Lung (tissue), 11 donors: ENCODE measurements at regions not wholly inside any gene's neighbourhood (a gene's known extent, or its start where the extent isn't known, plus 50 kb on each side); places are given as distances from the start of the nearest gene placed in this dataset.

ENCODE experiments used
- ATAC-seq: fragments of 200-7000 bp; cut with Tn5 transposase; one replicate; pipeline ENCODE4 v1.9.1; 2020; ENCODE audit warnings: moderate number of reproducible peaks; ENCODE audit not compliant: insufficient read depth, low FRiP score
- DNase-seq, 3 donors: peaks; one replicate each; pipeline ENCODE4 v3.0.0-alpha.2; 2013 to 2017
- H3K27ac ChIP-seq, 2 donors: one replicate each; pipeline ENCODE4 v1.5.1; 2013; ENCODE audit warnings: mild to moderate bottlenecking in 2 of 2, moderate library complexity in 2 of 2, control low read depth in 1 of 2, inconsistent platforms in 1 of 2, low read depth in 1 of 2, low read length in 1 of 2
- H3K27me3 ChIP-seq, 3 donors: one replicate each; pipeline ENCODE4 v1.5.1; 2013; ENCODE audit warnings: low read length in 2 of 3; ENCODE audit not compliant: control insufficient read depth in 3 of 3, insufficient read depth in 3 of 3
- H3K36me3 ChIP-seq, 4 donors: one replicate each; pipeline ENCODE4 v1.5.1; 2013; ENCODE audit warnings: low read length in 4 of 4, mild to moderate bottlenecking in 1 of 4, moderate library complexity in 1 of 4; ENCODE audit not compliant: control insufficient read depth in 4 of 4, insufficient read depth in 4 of 4
- H3K4me1 ChIP-seq, 5 donors: one replicate each; pipeline ENCODE4 v1.5.1; 2013; ENCODE audit warnings: low read length in 5 of 5, mild to moderate bottlenecking in 2 of 5, moderate library complexity in 1 of 5; ENCODE audit not compliant: control insufficient read depth in 5 of 5, insufficient read depth in 5 of 5
- H3K4me3 ChIP-seq: one replicate; pipeline ENCODE4 v1.5.1; 2013; ENCODE audit warnings: mild to moderate bottlenecking, control low read depth, moderate library complexity
- H3K9ac ChIP-seq, 2 donors: one replicate each; pipeline ENCODE4 v1.5.1; 2013; ENCODE audit warnings: low read length in 2 of 2, control low read depth in 1 of 2; ENCODE audit not compliant: insufficient read depth in 1 of 2
- H3K9me3 ChIP-seq, 4 donors: one replicate each; pipeline ENCODE4 v1.5.1; 2013; ENCODE audit warnings: low read length in 3 of 4, mild to moderate bottlenecking in 1 of 4, moderate library complexity in 1 of 4; ENCODE audit not compliant: control insufficient read depth in 4 of 4, insufficient read depth in 3 of 4
- CTCF ChIP-seq: IDR thresholded peaks from 2 replicates; pipeline ENCODE4 v1.5.1; 2012; ENCODE audit warnings: mild to moderate bottlenecking; ENCODE audit errors: control extremely low read depth, extremely low read depth
- WGBS, 2 donors: extraction: QIAGEN DNeasy Blood & Tissue Kit; methylation state at CpG; one replicate each; pipeline ENCODE4 v1.1.7; 2013; 5-methylcytosine and 5-hydroxymethylcytosine counted together
- donor health status: control.
- donor health status: control.
- donor health status: Bipolar disorder and iron deficiency.
- donor health status: healthy.
- donor health status: DM: yes; HTN: yes; CAD: no.

GRCh38 chr2:147182260-147182659 lies 662.6 kb upstream of the ACVR2A start:
- H3K27ac ChIP-seq, result no peak overlapping the region
- peaks cover 0 to 2% (median 0%) of the 10 kb centered on the region in 4 donors for H3K9me3 ChIP-seq
- no peaks in the 10 kb centered on the region for H3K4me1 ChIP-seq
- no peak for ATAC-seq
- H3K9ac ChIP-seq, result no peak overlapping the region
- H3K36me3 ChIP-seq, result no peaks in the 10 kb centered on the region
- WGBS, 2 donors, result 64 to 75% methylated on average over 4 of the region's 4 CpGs
- TF ChIP-seq CTCF, result no peak
- H3K4me3 ChIP-seq, result no peak overlapping the region
- no peak for DNase-seq
- H3K27me3 ChIP-seq, result no peaks in the 10 kb centered on the region

- no peak for ATAC-seq
- H3K36me3 ChIP-seq, result no peaks in the 10 kb centered on the region
- no peak overlapping the region for H3K27ac ChIP-seq
- no peaks in the 10 kb centered on the region for H3K27me3 ChIP-seq
- peaks cover 0 to 2% (median 0%) of the 10 kb centered on the region in 4 donors for H3K9me3 ChIP-seq
- DNase-seq, result no peak
- no peaks in the 10 kb centered on the region for H3K4me1 ChIP-seq
- no peak for TF ChIP-seq CTCF
- no peak overlapping the region for H3K4me3 ChIP-seq
- H3K9ac ChIP-seq, result no peak overlapping the region
- WGBS, 2 donors, result 78 to 80% methylated on average over 2 of the region's 2 CpGs
Measured at GRCh38 chr2:147181351-147182029, 663.3 kb upstream of the ACVR2A start.

- peaks cover 0 to 2% (median 0%) of the 10 kb centered on the region in 4 donors for H3K9me3 ChIP-seq
- WGBS, 2 donors, result 47 to 60% methylated on average over 1 of the region's 1 CpG
- no peaks in the 10 kb centered on the region for H3K27me3 ChIP-seq
- TF ChIP-seq CTCF, result no peak
- H3K4me1 ChIP-seq, result no peaks in the 10 kb centered on the region
- H3K36me3 ChIP-seq, result no peaks in the 10 kb centered on the region
- ATAC-seq, result no peak
- no peak overlapping the region for H3K27ac ChIP-seq
- DNase-seq, result no peak
- no peak overlapping the region for H3K4me3 ChIP-seq
- H3K9ac ChIP-seq, result no peak overlapping the region
Measured at GRCh38 chr2:147177071-147177857, 667.6 kb upstream of the ACVR2A start.
